ENCODE measurements at regions not wholly inside any gene's neighbourhood (a gene's known extent, or its start where the extent isn't known, plus 50 kb on each side); places are given as distances from the start of the nearest gene placed in this dataset.
"Not testable (repeated sequence)": the region's sequence is repeated elsewhere in the genome, so short reads cannot be mapped to it uniquely, and the experiment has no call there.

DNA sequence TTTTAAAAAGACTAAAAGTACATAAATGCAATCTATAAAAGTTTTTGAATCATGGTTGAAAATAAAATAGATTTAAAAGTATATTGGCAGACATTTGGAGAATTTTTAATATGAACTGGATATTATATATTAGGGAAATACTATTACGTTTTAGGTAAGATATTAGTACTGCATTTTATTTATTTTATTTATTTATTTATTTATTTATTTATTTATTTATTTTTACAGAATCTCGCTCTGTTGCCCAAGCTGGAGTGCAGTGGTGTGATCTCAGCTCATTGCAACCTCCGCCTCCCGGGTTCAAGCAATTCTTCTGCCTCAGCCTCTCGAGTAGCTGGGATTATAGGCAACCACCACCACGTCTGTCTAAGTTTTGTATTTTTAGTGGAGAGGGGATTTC is 890.1 kb upstream of the MANEA start:
- not testable (repeated sequence) for TF ChIP-seq POLR2A (IDR thresholded peaks at IDR 0.05)
- TF ChIP-seq, protein P1, sequence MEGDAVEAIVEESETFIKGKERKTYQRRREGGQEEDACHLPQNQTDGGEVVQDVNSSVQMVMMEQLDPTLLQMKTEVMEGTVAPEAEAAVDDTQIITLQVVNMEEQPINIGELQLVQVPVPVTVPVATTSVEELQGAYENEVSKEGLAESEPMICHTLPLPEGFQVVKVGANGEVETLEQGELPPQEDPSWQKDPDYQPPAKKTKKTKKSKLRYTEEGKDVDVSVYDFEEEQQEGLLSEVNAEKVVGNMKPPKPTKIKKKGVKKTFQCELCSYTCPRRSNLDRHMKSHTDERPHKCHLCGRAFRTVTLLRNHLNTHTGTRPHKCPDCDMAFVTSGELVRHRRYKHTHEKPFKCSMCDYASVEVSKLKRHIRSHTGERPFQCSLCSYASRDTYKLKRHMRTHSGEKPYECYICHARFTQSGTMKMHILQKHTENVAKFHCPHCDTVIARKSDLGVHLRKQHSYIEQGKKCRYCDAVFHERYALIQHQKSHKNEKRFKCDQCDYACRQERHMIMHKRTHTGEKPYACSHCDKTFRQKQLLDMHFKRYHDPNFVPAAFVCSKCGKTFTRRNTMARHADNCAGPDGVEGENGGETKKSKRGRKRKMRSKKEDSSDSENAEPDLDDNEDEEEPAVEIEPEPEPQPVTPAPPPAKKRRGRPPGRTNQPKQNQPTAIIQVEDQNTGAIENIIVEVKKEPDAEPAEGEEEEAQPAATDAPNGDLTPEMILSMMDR (IDR thresholded peaks at IDR 0.05), result not testable (repeated sequence)
